Astrocyte of the cerebellum (primary cell): ENCODE measurements at regions not wholly inside any gene's neighbourhood (a gene's known extent, or its start where the extent isn't known, plus 50 kb on each side); places are given as distances from the start of the nearest gene placed in this dataset.
"Not testable (repeated sequence)": the region's sequence is repeated elsewhere in the genome, so short reads cannot be mapped to it uniquely, and the experiment has no call there.

Experiments used
- DNase-seq: peaks from one replicate; pipeline ENCODE4 v3.0.0-alpha.2; 2011; ENCODE audit warnings: low read depth
- H3K4me3 ChIP-seq: 2 replicates; pipeline ENCODE4 v1.5.1; 2011; ENCODE audit warnings: mild to moderate bottlenecking, low read depth, low read length, moderate library complexity
- in situ Hi-C: cut with HindIII; loops from 2 replicates; pipeline ENCODE4 v1.10.0; 2017; ENCODE audit warnings: low sequenced_read_pairs
- TF ChIP-seq, protein P1 (sequence below): IDR thresholded peaks from 2 replicates; pipeline ENCODE4 v1.5.1; 2012; ENCODE audit warnings: low read length, low read depth, moderate library complexity, mild to moderate bottlenecking; ENCODE audit errors: missing control alignments

DNA sequence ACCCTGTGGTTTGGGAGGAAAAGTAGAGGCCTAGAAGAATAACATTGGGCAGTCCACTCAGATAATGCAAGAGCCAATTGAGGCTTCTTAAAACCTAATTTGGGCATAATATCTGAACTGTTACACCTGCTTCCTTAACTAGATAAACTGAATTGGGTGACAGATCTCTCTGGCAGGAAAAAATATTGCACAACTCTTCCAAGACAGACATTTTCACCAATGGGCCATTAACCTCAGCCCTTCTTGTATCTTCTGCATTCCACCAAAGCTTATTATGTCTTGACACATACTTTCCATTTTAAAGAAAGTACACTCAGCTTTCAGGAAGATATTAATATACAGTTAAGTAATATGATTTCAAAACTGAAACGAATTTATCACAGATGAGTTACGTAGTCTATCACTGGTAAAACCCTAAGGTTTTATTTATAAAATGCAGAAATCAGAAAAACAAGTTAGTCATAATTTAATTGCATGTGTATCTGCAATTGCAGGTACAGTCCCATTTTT lies 79.9 kb upstream of the MON1B start:
- no peak overlapping the region for H3K4me3 ChIP-seq
- DNase-seq: no peak
- TF ChIP-seq, protein P1, sequence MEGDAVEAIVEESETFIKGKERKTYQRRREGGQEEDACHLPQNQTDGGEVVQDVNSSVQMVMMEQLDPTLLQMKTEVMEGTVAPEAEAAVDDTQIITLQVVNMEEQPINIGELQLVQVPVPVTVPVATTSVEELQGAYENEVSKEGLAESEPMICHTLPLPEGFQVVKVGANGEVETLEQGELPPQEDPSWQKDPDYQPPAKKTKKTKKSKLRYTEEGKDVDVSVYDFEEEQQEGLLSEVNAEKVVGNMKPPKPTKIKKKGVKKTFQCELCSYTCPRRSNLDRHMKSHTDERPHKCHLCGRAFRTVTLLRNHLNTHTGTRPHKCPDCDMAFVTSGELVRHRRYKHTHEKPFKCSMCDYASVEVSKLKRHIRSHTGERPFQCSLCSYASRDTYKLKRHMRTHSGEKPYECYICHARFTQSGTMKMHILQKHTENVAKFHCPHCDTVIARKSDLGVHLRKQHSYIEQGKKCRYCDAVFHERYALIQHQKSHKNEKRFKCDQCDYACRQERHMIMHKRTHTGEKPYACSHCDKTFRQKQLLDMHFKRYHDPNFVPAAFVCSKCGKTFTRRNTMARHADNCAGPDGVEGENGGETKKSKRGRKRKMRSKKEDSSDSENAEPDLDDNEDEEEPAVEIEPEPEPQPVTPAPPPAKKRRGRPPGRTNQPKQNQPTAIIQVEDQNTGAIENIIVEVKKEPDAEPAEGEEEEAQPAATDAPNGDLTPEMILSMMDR: no peak
- in situ Hi-C loops: no loop called here

DNA sequence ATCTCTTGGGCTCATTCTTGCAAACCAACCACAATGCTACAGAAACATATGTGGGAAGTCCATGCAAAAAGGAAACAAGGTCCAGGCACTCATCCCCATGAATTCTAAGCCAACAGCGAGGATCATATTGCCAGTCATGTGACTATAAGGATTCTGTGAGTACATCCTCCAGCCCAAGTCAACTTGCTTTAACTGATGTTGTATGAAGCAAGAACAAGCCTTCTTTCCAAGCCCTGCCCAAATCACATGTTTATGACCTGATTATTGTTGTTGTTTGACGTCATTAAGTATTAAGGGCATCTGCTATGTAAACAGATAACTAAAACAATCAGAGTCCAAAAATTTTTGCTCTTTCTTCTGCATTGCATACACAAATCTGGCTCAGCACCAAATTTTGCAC lies 78.2 kb upstream of the MON1B start:
- no peak overlapping the region for H3K4me3 ChIP-seq
- in situ Hi-C loops: no loop called here
- DNase-seq: no peak
- TF ChIP-seq, protein P1: no peak

DNA sequence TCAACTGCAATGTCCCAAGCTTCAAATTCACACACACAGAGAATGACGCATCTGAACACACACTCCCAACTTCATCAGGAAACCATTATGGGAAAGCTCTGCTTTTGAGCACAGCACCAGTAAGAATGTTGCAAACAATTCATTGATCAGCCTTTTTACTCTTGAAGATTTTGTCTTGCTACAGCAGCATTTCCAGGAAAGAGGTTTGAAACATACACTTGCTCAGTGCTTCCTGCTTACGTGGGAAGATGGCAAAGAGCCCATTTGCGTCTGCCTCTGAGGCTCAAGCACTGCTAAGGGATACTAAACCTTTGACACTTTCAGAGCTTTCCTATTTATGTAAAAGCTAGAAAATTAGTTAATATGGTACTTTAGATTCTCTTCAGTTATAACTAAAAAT lies 77.2 kb upstream of the MON1B start:
- TF ChIP-seq, protein P1: no peak
- no peak overlapping the region for H3K4me3 ChIP-seq
- no peak for DNase-seq
- in situ Hi-C loops: no loop called here

DNA sequence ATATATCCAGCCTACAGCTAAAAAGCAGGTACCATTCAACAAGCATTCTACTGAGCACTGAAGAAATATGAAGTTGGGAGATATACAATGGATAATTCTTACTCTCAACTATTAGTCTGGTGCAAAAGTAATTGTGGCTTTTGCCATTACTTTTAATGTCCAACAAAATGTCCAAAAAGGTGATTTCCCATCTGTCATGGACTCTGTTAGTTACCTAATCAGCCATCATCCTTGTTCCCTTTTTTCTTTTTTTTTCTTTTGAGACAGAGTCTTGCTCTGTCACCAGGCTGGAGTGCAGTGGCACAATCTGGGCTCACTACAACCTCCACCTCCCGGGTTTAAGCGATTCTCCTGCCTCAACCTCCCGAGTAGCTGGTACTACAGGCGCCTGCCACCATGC lies 76.6 kb upstream of the MON1B start:
- H3K4me3 ChIP-seq, DNase-seq, in situ Hi-C loops: not testable (repeated sequence)

DNA sequence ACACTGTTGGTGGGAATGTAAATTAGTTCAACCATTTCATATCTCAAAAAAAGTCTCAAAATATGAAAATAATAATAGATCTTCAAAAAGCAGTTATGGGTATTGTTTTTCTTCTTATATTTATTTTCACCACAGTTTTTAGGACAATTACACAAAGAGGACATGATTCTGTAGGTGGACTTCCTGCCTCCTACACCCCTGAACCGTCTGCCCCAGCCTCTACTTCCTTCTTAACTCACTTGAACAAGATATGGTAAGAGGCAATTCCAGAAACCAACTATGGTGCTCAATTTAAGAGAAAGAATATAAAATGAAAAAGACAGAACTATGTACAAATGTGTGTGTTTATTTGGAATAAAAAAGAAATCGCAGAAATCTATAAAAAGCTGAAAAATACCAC lies 74.1 kb upstream of the MON1B start:
- in situ Hi-C loops: no loop called here
- TF ChIP-seq, protein P1: no peak
- no peak for DNase-seq
- H3K4me3 ChIP-seq: no peak overlapping the region

DNA sequence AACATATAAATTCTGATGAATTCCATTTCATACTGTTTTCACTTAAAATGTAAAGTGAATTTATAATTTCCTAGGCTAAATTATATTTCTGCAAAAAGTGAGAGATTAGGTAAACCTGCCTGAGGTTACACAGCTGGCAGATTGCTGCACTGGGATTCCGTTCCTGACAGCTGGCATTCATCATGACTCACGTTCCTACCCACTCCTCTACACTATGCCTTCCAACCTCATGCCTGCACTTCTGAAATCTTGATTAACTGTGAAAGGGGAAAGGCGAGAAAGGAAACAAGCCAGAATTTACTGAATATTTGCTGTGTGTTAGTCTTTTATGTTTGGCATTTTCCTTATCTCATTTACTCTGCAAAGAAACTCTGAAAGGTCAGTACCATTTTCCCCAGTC lies 73.3 kb upstream of the MON1B start:
- TF ChIP-seq, protein P1: no peak
- H3K4me3 ChIP-seq: no peak overlapping the region
- in situ Hi-C loops: no loop called here
- no peak for DNase-seq

DNA sequence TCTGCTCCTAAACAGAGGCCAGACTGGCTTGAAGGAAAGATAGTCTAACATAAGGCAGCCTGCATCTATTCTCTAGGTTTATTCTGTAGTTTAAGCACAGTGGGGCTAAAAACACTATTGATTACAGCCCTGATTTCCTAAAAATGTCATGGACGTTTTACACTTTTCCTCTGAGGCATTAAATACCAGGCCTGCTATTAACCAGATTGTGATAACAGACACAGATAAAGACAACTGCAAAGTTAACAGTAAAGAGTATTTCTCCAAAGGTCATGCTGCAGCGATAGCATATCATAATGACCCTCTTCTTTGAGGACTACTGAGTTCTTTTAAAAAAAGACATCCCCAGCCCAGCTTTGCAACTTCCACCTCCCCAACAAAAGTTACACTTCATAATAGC lies 59.6 kb upstream of the MON1B start:
- H3K4me3 ChIP-seq: no peak overlapping the region
- TF ChIP-seq, protein P1: no peak
- in situ Hi-C loops: no loop called here
- no peak for DNase-seq
